ENCODE measurements at regions not wholly inside any gene's neighbourhood (a gene's known extent, or its start where the extent isn't known, plus 50 kb on each side); places are given as distances from the start of the nearest gene placed in this dataset.

DNA sequence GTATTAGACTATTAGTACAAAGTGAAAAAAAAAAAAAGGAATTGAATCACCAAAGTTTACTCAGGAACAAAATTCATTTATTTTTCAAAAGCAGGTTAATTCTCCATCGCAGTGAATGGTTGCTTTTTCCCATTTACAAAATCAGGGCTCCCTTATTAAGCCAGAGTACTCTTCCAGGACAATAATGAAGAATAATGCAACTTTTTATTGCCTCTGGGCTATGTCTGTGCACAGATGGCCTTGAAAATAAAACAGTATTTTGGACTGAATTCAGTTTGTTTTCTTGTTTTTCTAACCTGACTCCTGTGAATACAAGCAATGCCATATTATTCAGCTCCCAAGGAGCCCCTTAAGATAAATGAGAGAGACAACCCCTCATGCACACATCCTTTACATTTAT is 246.8 kb downstream of the KCNS3 start:
- TF ChIP-seq, protein P1, sequence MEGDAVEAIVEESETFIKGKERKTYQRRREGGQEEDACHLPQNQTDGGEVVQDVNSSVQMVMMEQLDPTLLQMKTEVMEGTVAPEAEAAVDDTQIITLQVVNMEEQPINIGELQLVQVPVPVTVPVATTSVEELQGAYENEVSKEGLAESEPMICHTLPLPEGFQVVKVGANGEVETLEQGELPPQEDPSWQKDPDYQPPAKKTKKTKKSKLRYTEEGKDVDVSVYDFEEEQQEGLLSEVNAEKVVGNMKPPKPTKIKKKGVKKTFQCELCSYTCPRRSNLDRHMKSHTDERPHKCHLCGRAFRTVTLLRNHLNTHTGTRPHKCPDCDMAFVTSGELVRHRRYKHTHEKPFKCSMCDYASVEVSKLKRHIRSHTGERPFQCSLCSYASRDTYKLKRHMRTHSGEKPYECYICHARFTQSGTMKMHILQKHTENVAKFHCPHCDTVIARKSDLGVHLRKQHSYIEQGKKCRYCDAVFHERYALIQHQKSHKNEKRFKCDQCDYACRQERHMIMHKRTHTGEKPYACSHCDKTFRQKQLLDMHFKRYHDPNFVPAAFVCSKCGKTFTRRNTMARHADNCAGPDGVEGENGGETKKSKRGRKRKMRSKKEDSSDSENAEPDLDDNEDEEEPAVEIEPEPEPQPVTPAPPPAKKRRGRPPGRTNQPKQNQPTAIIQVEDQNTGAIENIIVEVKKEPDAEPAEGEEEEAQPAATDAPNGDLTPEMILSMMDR (IDR thresholded peaks at IDR 0.05): no peak
- no peak for TF ChIP-seq POLR2A (IDR thresholded peaks at IDR 0.05)
